ENCODE measurements at regions not wholly inside any gene's neighbourhood (a gene's known extent, or its start where the extent isn't known, plus 50 kb on each side); places are given as distances from the start of the nearest gene placed in this dataset.
"Not testable (repeated sequence)": the region's sequence is repeated elsewhere in the genome, so short reads cannot be mapped to it uniquely, and the experiment has no call there.

DNA sequence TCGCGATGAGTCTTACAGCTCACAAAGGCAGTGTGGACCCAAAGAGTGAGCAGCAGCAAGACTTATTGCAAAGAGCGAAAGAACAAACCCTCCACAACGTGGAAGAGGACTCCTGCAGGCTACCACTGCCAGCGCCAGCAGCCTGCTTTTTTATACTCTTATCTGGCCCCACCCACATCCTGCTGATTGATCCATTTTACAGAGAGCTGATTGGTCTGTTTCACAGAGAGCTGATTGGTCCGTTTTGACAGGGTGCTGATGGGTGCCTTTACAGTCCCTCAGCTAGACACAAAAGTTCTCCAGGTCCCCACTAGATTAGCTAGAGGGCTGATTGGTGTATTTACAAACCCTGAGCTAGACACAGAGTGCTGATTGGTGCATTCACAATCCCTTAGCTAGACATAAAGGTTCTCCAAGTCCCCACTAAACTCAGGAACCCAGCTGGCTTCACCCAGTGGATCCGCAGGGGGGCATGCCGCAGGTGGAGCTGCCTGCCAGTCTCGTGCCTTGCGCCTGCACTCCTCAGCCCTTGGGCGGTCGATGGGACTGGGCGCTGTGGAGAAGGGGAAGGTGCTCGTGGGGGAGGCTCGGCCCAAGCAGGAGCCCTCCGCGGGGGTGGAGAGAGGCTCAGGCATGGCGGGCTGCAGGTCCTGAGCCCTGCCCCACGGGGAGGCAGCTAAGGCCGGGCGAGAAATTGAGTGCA is 75.7 kb downstream of the QDPR start:
- FAIRE-seq; DNase-seq (ENCODE audit: insufficient read length, low spot score): not testable (repeated sequence)

- FAIRE-seq = no peak
Observed at GRCh38 chr4:17433827-17434226, 78.1 kb downstream of the QDPR start.

GRCh38 chr4:17427991-17428390 is 83.9 kb downstream of the QDPR start:
- DNase-seq (ENCODE audit: insufficient read length, low spot score) (no peak), FAIRE-seq (no peak)

More at GRCh38 chr4:17433827-17434226, 78.1 kb downstream of the QDPR start:
- no peak for DNase-seq (ENCODE audit: insufficient read length, low spot score)

DNA sequence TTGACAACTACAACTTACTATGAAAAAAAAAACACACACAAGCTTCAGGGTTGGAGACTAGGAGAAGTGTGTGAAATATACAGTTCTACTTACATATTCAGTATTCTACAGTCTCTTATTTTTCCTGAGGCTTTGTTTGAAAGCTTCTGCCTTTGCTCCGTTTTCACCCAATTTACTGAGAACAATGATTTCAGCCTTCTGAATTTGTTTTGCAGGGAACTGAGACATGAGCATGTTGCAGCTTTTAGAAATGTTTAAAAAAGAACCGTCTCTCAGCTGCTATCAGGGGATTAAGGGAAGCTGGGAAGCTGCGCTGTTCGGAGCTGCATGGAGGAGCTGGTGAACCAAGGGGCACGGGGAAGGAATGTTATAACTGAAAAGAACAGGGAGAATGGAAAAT is 85.7 kb downstream of the QDPR start:
- FAIRE-seq = no peak
- no peak for DNase-seq (ENCODE audit: insufficient read length, low spot score)

DNA sequence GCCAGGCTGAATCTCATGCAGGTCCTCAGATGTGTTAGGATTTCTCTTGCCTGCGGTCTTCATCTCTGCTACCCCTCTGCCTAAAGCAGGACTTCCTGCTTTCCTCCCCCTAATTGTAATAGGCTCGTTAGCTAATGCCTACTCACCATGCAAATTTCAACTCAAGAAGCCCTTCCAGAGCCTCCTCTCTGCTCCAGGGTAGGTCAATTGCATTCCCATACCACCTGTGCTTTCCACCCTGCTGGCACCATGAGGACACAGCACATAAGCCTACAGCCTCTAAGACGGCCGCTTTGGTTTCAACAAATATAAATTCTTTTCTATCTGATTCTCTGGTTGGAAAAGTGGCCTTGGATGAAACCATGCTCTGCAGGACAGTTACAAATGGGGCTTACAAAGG is 93.9 kb downstream of the QDPR start:
- no peak for DNase-seq (ENCODE audit: insufficient read length, low spot score)

DNA sequence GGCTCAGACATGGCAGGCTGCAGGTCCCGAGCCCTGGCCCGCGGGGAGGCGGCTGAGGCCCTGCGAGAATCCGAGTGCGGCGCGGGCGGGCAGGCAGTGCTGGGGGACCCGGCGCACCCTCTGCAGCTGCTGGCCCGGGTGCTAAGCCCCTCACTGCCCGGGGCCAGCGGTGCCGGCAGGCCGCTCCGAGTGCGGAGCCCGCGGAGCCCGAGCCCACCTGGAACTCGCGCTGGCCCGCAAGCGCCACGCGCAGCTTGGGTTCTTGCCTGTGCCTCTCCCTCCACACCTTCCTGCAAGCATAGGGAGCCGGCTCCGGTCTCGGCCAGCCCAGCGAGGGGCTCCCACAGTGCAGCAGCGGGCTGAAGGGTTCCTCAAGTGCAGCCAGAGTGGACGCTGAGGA is 97.5 kb downstream of the QDPR start:
- no peak for FAIRE-seq

More for the DNA sequence above, 93.9 kb downstream of the QDPR start:
- FAIRE-seq = no peak

GRCh38 chr4:17400686-17401085 is 111.2 kb downstream of the QDPR start:
- no peak for FAIRE-seq
- no peak for DNase-seq (ENCODE audit: insufficient read length, low spot score)

More for the DNA sequence above, 97.5 kb downstream of the QDPR start:
- DNase-seq (ENCODE audit: insufficient read length, low spot score) = no peak

DNA sequence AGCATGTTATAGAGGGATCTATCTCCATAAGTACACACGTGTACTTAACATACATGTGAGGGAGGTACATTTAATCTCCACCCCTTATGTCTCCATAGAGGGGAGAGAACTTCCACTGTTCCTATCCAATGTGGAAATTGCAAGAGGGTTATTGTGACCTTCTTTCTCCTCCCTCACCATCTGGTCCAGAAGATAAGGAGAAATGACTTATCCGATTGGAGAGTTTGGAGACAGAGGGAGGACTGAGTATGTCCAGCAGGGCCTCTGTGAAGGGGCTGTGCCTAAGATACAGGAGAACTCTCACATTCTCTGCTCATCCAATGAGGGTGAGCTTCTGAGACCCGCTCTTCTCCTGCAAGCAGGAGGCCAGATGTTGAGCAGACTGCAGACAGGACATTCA is 113.1 kb downstream of the QDPR start:
- FAIRE-seq = no peak

GRCh38 chr4:17398035-17398434 is 113.9 kb downstream of the QDPR start:
- FAIRE-seq (no peak), DNase-seq (ENCODE audit: insufficient read length, low spot score) (no peak)

More for the DNA sequence above, 113.1 kb downstream of the QDPR start:
- DNase-seq (ENCODE audit: insufficient read length, low spot score) = no peak

DNA sequence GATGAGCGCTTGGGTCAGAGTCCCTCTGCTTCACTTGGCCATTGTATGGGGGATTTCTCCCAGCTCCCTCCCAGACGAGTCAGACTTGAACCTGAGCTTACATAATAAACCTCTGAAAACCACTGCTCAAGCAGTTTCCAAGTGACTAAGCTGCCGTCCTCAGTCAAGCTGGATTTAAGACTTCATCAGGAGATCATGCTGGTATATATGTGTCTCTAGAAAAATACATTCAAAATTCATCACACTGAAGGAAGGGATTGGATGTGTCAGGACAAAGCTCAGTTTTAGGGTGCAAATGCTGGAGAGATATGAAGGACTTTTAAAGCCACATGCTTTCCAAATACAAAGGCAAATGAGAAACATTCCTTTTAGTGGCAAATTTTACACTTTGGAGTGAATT is 114.3 kb downstream of the QDPR start:
- FAIRE-seq (no peak), DNase-seq (ENCODE audit: insufficient read length, low spot score) (no peak)

GRCh38 chr4:17385403-17385802 is 126.5 kb downstream of the QDPR start:
- DNase-seq (ENCODE audit: insufficient read length, low spot score) (no peak), FAIRE-seq (no peak)

GRCh38 chr4:17380347-17380746 is 131.5 kb downstream of the QDPR start:
- no peak for DNase-seq (ENCODE audit: insufficient read length, low spot score)
- FAIRE-seq = no peak

- FAIRE-seq (no peak), DNase-seq (ENCODE audit: insufficient read length, low spot score) (no peak)
Observed at GRCh38 chr4:17376205-17376604, 135.7 kb downstream of the QDPR start.

GRCh38 chr4:17373666-17374065 is 138.2 kb downstream of the QDPR start:
- DNase-seq (ENCODE audit: insufficient read length, low spot score) (no peak), FAIRE-seq (no peak)

DNA sequence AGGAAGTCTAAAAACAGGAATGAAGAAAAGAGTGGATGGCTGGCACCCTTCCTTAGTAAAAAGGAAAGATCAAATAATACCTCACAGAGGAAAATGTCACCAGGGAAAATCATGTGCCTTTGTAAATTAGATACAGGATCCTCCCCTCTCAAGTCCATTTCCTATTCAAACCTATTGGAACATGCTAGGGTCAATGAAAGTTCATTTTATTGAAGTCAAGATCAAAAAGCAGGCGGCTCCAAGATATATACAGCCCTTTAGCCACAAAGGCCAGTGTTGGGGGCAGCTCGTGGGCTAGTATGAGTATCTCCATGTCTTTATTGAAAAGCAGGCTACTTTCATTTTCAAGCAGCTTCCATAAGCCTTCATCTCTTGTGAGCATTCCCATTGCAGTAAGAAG is 141.1 kb downstream of the QDPR start:
- FAIRE-seq = no peak
- DNase-seq (ENCODE audit: insufficient read length, low spot score) = no peak

DNA sequence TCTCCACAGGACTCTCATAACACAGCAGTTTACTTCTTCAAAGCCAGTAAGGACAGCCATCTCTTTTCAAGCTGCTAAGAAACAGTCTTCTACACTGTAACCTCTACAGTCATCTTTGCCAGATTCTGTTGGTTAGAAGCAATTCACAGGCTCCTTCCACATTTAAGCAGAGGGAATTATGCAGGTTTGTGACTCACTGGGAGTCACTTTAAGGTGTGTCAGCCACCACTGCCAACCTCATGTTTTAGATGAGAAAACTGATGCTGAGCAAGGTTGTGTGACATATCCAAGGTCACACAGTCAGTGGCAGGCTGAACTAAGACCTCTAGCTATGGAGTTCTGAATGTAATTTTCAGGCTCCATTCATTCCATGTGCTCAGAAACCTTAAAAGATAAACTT is 143.5 kb downstream of the QDPR start:
- no peak for FAIRE-seq
- no peak for DNase-seq (ENCODE audit: insufficient read length, low spot score)

- no peak for FAIRE-seq
- DNase-seq (ENCODE audit: insufficient read length, low spot score) = no peak
Observed at GRCh38 chr4:17367201-17367600, 144.7 kb downstream of the QDPR start.

- DNase-seq (ENCODE audit: insufficient read length, low spot score) (no peak), FAIRE-seq (no peak)
Observed at GRCh38 chr4:17366496-17366895, 145.4 kb downstream of the QDPR start.

GRCh38 chr4:17362430-17362829 is 149.5 kb downstream of the QDPR start:
- DNase-seq (ENCODE audit: insufficient read length, low spot score) (no peak), FAIRE-seq (no peak)

DNA sequence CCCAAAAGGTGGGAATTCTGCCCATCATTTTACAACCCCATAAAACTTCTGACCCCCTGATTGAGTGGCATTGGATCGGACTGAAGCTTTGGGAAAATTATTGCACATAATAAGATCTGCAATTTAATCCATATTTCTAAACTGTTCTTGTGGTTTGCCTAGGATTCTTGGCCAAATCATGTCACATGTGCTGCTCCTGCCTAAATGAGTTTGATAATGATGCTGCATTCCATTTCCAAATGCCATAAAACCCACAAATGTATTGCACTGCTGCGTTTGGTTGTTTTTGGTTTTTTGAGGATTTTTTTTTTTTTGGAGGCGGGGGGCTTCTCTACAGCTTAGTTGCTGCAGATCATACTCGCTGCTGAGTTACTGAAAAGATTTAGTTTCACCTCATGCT is 153.6 kb downstream of the QDPR start:
- DNase-seq (ENCODE audit: insufficient read length, low spot score) = no peak
- no peak for FAIRE-seq

DNA sequence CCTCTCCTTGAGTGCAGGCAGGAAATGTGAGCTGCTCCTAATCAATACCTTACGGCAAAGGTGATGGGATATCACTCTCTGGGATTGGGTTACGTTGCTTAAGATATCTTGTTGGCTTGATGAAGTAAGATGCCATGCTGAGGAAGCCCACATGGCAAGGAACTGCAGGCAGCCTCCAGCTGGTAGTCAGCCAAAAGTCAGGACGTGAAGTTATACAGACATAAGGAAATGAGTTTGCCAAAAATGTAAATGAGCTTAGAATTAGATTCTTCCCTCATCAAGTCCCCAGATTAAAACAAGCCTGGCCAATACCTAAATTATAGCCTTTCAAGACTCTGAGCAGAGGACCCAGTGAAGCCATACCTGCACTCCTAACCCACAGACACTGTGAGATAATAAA is 155.0 kb downstream of the QDPR start:
- DNase-seq (ENCODE audit: insufficient read length, low spot score) (no peak), FAIRE-seq (no peak)

GRCh38 chr4:17352357-17352756 is 159.5 kb downstream of the QDPR start:
- FAIRE-seq = no peak

DNA sequence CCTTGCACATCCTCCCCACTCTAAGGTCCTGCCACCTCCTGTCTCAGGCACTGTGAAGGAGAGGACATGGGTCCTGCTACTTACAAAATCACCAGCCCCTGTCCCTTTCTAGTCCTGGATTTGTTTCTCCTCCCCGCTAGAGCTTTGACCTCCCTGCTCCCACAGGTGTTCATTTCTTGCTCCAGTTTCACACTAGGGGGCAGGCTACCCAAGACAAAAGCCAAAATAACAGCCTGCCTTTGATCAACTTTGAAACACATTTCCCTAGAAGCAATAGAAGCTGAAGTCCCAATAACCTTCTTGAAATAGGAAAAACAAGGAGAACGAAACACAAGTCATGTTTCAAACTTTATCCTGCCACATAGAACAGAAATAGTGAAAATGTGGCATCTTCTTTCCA is 164.4 kb downstream of the QDPR start:
- FAIRE-seq = no peak
- peak; percentile 2 for DNase-seq (ENCODE audit: insufficient read length, low spot score)

More at GRCh38 chr4:17352357-17352756, 159.5 kb downstream of the QDPR start:
- no peak for DNase-seq (ENCODE audit: insufficient read length, low spot score)

Data from HTR-8/SVneo (cell line).